Esophagus muscularis mucosa (tissue), 4 donors: ENCODE measurements at regions not wholly inside any gene's neighbourhood (a gene's known extent, or its start where the extent isn't known, plus 50 kb on each side); places are given as distances from the start of the nearest gene placed in this dataset.

Source experiments
- EP300 ChIP-seq: sonication (generic); formaldehyde crosslinking; IDR thresholded peaks from one replicate; pipeline ENCODE4 v1.6.1; 2017; ENCODE audit warnings: antibody characterized with exemption
- POLR2A ChIP-seq: fragments of 450-650 bp; IDR thresholded peaks from one replicate; pipeline ENCODE4 v1.6.1; 2017; ENCODE audit warnings: antibody characterized with exemption, moderate library complexity, mild to moderate bottlenecking, low read depth
- TF ChIP-seq, protein P1 (sequence below), 3 experiments: fragments of 200-600 bp in 2 of 3; fragments of 450-650 bp in 1 of 3; sonication (generic) in 2 of 3; IDR thresholded peaks; one replicate each; pipeline ENCODE4 v1.5.1; 2017 to 2019; ENCODE audit warnings: antibody characterized with exemption in 3 of 3, mild to moderate bottlenecking in 2 of 3, moderate library complexity in 1 of 3

DNA sequence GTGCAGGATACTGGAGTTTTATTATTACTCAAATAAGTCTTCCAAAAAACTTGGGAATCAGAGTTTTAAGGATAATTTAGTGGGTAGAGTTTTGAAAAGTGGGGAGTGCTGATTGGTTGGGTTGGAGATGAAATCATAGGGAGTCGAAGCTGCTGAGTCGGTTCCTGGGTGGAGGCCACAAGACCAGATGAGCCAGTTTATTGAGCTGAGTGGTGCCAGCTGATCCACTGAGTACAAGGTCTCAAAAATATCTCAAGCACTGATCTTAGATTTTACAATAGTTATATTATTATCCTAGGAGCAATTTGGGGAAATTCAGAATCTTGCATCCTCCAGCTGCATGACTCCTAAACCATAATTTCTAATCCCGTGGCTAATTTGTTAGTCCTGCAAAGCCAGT is 804.9 kb upstream of the SEMA6A start:
- TF ChIP-seq, protein P1, sequence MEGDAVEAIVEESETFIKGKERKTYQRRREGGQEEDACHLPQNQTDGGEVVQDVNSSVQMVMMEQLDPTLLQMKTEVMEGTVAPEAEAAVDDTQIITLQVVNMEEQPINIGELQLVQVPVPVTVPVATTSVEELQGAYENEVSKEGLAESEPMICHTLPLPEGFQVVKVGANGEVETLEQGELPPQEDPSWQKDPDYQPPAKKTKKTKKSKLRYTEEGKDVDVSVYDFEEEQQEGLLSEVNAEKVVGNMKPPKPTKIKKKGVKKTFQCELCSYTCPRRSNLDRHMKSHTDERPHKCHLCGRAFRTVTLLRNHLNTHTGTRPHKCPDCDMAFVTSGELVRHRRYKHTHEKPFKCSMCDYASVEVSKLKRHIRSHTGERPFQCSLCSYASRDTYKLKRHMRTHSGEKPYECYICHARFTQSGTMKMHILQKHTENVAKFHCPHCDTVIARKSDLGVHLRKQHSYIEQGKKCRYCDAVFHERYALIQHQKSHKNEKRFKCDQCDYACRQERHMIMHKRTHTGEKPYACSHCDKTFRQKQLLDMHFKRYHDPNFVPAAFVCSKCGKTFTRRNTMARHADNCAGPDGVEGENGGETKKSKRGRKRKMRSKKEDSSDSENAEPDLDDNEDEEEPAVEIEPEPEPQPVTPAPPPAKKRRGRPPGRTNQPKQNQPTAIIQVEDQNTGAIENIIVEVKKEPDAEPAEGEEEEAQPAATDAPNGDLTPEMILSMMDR (IDR thresholded peaks at IDR 0.05): no peak
- TF ChIP-seq EP300: no peak
- no peak for TF ChIP-seq POLR2A
